ENCODE measurements at regions not wholly inside any gene's neighbourhood (a gene's known extent, or its start where the extent isn't known, plus 50 kb on each side); places are given as distances from the start of the nearest gene placed in this dataset.
"Not testable (repeated sequence)": the region's sequence is repeated elsewhere in the genome, so short reads cannot be mapped to it uniquely, and the experiment has no call there.

DNA sequence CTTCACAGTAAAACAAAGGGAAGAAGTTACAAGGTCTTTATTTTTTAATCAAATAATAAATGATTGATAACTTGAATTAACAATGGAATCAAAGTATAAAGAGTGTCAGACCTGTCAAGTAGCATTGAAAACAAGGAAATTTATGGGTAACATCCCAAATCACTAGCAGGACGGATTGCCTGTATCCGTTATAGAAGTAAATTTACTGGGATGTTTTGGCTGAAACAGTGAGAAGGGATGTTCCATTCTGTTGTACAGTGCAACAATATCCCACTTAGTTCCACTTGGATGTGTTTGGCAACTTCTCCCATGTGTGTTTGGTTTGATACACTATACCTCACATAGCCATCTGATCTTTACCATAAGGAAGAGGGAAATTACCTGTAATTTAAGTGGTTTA, 421.0 kb upstream of the CHD1 start:
- TF ChIP-seq, protein P1, sequence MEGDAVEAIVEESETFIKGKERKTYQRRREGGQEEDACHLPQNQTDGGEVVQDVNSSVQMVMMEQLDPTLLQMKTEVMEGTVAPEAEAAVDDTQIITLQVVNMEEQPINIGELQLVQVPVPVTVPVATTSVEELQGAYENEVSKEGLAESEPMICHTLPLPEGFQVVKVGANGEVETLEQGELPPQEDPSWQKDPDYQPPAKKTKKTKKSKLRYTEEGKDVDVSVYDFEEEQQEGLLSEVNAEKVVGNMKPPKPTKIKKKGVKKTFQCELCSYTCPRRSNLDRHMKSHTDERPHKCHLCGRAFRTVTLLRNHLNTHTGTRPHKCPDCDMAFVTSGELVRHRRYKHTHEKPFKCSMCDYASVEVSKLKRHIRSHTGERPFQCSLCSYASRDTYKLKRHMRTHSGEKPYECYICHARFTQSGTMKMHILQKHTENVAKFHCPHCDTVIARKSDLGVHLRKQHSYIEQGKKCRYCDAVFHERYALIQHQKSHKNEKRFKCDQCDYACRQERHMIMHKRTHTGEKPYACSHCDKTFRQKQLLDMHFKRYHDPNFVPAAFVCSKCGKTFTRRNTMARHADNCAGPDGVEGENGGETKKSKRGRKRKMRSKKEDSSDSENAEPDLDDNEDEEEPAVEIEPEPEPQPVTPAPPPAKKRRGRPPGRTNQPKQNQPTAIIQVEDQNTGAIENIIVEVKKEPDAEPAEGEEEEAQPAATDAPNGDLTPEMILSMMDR (IDR thresholded peaks at IDR 0.05; ENCODE audit: insufficient read depth, missing control alignments) = no peak
- DNase-seq (ENCODE audit: insufficient read length, low spot score) = no peak
- peak; percentile 16 for FAIRE-seq

DNA sequence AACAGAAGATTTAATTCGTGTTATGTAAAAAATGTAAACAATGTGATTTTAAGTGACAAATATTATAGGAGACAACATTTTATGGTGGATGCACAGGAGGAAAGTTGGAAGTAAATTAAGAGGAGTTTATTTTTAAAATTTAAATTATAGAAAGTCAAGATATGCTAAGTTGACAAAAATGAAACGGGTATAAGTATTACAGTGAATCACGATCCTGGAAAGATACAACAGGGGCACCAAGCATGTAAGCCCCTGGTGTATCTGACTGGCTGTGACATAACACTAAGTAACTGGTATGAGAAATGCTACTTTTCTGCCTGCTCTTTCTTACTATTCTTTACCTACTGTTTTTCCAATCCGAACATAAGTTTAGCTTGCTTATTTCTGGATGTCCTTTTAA, 419.8 kb upstream of the CHD1 start:
- FAIRE-seq (no peak), DNase-seq (ENCODE audit: insufficient read length, low spot score) (no peak)
- TF ChIP-seq, protein P1 (IDR thresholded peaks at IDR 0.05; ENCODE audit: insufficient read depth, missing control alignments) = no peak

DNA sequence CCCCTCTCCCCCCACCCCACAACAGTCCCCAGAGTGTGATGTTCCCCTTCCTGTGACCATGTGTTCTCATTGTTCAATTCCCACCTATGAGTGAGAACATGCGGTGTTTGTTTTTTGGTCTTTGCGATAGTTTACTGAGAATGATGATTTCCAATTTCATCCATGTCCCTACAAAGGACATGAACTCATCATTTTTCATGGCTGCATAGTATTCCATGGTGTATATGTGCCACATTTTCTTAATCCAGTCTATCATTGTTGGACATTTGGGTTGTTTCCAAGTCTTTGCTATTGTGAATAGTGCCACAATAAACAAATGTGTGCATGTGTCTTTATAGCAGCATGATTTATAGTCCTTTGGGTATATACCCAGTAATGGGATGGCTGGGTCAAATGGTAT, 411.0 kb upstream of the CHD1 start:
- not testable (repeated sequence) for FAIRE-seq; DNase-seq (ENCODE audit: insufficient read length, low spot score)

DNA sequence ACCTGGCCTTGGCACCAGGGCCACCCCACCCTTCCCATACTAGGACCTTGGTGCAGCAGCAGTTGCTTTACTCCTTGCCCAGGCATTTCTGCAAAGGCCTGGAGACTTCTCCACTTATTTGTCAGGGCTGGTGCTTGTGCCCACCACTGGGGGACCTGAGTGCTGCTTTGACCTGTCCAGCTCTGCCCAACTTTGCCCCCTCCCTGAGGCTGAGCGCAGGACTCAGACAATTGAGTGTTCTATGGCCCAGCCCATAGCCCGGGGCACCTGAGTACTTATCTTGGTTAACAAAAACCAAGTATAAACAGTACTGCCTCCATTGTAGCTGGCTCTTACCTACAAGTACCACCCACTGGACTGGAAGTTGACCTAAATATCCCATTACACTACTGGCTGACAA, 406.1 kb upstream of the CHD1 start:
- FAIRE-seq (no peak), DNase-seq (ENCODE audit: insufficient read length, low spot score) (no peak)
- TF ChIP-seq, protein P1 (IDR thresholded peaks at IDR 0.05; ENCODE audit: insufficient read depth, missing control alignments) = no peak

DNA sequence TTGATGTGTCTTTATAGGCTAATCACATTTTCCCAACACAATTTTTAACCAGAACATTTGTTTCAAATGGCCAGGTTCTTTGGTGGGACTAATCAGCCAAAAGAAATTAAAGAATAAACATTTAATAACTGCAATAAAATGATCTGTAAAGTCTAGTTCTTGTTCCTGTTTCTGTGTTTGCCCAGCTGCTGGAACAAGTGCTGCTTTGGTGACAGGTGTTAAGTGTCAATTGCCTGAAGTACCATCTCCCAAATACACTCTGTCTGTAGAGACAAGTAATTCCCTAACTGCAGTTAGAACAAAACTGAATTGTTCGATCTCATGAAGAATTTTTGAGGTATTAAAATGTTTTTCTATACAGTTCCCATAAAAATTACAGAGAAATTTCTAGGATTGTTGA, 402.3 kb upstream of the CHD1 start:
- no peak for DNase-seq (ENCODE audit: insufficient read length, low spot score)
- no peak for FAIRE-seq
- TF ChIP-seq, protein P1 (IDR thresholded peaks at IDR 0.05; ENCODE audit: insufficient read depth, missing control alignments) = no peak

DNA sequence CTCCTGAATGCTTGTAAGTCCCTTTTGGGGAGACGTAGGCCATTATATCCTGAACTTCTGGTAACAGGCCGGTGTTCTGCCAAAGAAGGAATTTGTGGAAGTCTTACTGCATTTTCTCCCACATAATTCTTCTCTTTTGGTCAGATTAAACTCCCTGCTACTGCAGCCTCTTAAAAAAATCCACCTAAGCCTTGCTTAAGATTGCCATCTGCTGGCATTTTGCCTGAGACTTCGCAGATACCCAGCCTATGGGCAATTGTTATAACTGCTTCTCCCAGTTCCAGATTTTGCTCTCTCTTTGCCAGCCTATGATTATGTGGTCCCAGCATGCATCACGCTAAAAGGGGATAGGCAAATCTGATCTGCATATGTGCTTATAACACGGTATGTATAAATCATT, 391.6 kb upstream of the CHD1 start:
- peak; percentile 94 for FAIRE-seq
- DNase-seq (ENCODE audit: insufficient read length, low spot score) = no peak
- TF ChIP-seq, protein P1 (IDR thresholded peaks at IDR 0.05; ENCODE audit: insufficient read depth, missing control alignments) = peak; percentile 48

DNA sequence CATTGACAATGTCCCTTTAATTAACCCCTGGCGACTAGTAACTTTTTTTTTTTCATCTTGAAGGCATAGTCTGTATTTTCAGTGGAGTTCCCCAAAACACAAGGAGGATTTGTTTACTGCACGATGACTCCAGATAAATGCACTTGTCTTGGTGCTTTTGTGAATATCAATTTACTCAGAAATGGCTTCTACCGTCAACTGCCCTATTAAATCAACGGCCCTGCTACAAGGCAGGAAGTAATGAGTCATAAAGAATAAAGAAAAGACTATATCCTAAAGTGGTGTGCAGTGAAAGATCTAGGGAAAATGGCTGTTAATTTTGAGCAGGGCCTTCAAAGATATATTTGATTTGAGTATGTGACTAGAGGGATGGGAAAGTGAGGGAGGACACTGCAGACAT, 388.3 kb upstream of the CHD1 start:
- TF ChIP-seq, protein P1 (IDR thresholded peaks at IDR 0.05; ENCODE audit: insufficient read depth, missing control alignments) = no peak
- DNase-seq (ENCODE audit: insufficient read length, low spot score) (no peak), FAIRE-seq (no peak)

DNA sequence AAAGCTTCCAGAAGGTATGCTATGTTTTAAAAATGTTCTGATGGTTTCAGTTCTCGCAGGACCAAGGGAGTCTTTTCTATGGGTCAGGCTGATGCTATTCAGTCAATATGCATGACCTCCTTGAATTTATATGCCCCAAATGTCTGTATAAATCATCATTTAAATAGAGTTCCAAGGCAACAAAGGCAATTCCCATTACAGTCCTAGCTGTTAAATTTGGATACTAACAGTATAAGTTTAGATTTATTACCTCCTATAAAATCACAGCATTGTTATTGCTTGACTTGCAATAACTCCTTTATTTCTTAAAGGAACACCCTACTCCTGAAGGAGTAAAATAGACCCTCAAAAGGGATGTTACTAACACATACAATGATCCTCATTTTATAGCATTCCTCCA, 387.7 kb upstream of the CHD1 start:
- TF ChIP-seq, protein P1 (IDR thresholded peaks at IDR 0.05; ENCODE audit: insufficient read depth, missing control alignments) = no peak
- no peak for FAIRE-seq
- DNase-seq (ENCODE audit: insufficient read length, low spot score) = no peak
